ENCODE measurements at regions not wholly inside any gene's neighbourhood (a gene's known extent, or its start where the extent isn't known, plus 50 kb on each side); places are given as distances from the start of the nearest gene placed in this dataset.

DNA sequence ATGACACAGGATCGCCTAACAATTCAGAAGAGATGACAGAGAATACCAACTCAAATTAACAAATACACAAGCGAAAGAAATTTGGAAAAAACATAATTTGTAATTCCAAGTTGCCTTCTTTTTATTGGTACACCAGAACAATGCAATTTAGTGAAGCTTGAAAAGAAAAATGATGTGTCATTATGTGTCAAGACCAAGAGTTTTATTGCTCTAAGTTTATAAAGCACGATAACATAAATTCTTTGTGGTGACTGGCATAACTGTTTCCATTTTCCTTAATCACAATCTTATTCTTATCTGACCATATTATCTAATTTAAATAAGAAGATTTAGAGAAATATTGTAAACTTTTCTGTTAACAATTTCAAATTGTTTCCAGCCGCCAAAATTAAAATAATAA is 273.2 kb upstream of the TECRL start:
- POLR2A ChIA-PET (ENCODE audit: unreplicated experiment) = no interaction called here
- intact Hi-C loops (cut with micrococcal nuclease) = no loop called here

More for the DNA sequence above, 273.2 kb upstream of the TECRL start:
- Histone ChIP-seq H2BK20ac (ENCODE audit: low read depth, low read length) (no peak overlapping the region), H2AK5ac (ENCODE audit: low read depth, low read length) (no peak overlapping the region), H3K14ac (replicated peaks; ENCODE audit: low read depth, low read length) (no peak overlapping the region), H3K9me3 (ENCODE audit: control insufficient read depth, insufficient read depth, low read length) (peaks cover 2% of the 10 kb centered on the region; the same call in 1 of the 2 replicates), H3K79me1 (ENCODE audit: low read depth in 1 of 2, low read length in 2 of 2) (no peaks in the 10 kb centered on the region), H2BK120ac (ENCODE audit: low read depth, low read length) (no peak overlapping the region), H3K9me1 (ENCODE audit: insufficient read depth, low read length) (no peaks in the 10 kb centered on the region), H2BK5ac (ENCODE audit: low read depth, low read length, poor library complexity, severe bottlenecking) (no peak overlapping the region), H3K4me1 (ENCODE audit: control insufficient read depth, insufficient read depth, low read length) (no peaks in the 10 kb centered on the region), H4K8ac (ENCODE audit: low read depth in 2 of 2, low read length in 2 of 2) (no peak overlapping the region), H3K23ac (ENCODE audit: low read depth, low read length) (no peak overlapping the region), H3K9ac (ENCODE audit: low read depth, low read length) (no peak overlapping the region), H3K36me3 (ENCODE audit: control insufficient read depth, insufficient read depth, low read length) (no peaks in the 10 kb centered on the region), H4K20me1 (ENCODE audit: insufficient read depth, low read length) (no peaks in the 10 kb centered on the region), H2BK15ac (ENCODE audit: low read depth, low read length) (no peak overlapping the region), H3K27ac (ENCODE audit: insufficient read depth, low read length) (no peak overlapping the region), H3K4me3 (ENCODE audit: insufficient read depth, low read depth, low read length) (no peak overlapping the region), H2AK9ac (replicated peaks; ENCODE audit: low read depth, low read length, poor library complexity) (no peak overlapping the region), H3K4me2 (ENCODE audit: low read depth, low read length) (no peak overlapping the region), H4K5ac (ENCODE audit: low read depth, low read length) (no peak overlapping the region), H3K27me3 (ENCODE audit: control insufficient read depth, insufficient read depth, low read length) (no peaks in the 10 kb centered on the region), H3K4ac (ENCODE audit: low read depth, low read length) (no peak overlapping the region), H3K56ac (ENCODE audit: extremely low read depth, insufficient read depth, low read length) (no peak overlapping the region), H4K91ac (ENCODE audit: insufficient read depth, low read depth, low read length) (no peak overlapping the region), H2AFZ (replicated peaks; ENCODE audit: low read length, poor library complexity) (no peak overlapping the region), H3K18ac (ENCODE audit: low read depth, low read length) (no peak overlapping the region)
- no TSS peak for BruUV-seq (replicated peaks)
- no peak for ATAC-seq (ENCODE audit: low read depth)
- no CpG with 5 or more reads among the region's 4 CpGs for WGBS, 2 experiments (ENCODE audit: extremely low coverage in 2 of 2, insufficient read length in 1 of 2)
- CTCF ChIA-PET = no interaction called here
- DNase-seq = no peak
- in situ Hi-C loops (cut with MboI; ENCODE audit: low sequenced_read_pairs) (no loop called here), dilution Hi-C loops (cut with HindIII; ENCODE audit: low sequenced_read_pairs, unreplicated experiment) (no loop called here)
- TF ChIP-seq NFE2L2 (IDR thresholded peaks at IDR 0.05; ENCODE audit: low read depth, low read length) = no peak
- TF ChIP-seq RFX5 (IDR thresholded peaks at IDR 0.05; ENCODE audit: low read depth, low read length) = no peak
- TF ChIP-seq MXI1 (IDR thresholded peaks at IDR 0.05; ENCODE audit: borderline replicate concordance, low read depth, low read length) = no peak
- TF ChIP-seq CEBPB (IDR thresholded peaks at IDR 0.05; ENCODE audit: low read depth, low read length) = no peak
- TF ChIP-seq BHLHE40 (IDR thresholded peaks at IDR 0.05; ENCODE audit: low read depth, low read length) = no peak
- TF ChIP-seq MAFK (IDR thresholded peaks at IDR 0.05; ENCODE audit: low read depth, low read length) = no peak
- TF ChIP-seq, protein P1, sequence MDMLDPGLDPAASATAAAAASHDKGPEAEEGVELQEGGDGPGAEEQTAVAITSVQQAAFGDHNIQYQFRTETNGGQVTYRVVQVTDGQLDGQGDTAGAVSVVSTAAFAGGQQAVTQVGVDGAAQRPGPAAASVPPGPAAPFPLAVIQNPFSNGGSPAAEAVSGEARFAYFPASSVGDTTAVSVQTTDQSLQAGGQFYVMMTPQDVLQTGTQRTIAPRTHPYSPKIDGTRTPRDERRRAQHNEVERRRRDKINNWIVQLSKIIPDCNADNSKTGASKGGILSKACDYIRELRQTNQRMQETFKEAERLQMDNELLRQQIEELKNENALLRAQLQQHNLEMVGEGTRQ (IDR thresholded peaks at IDR 0.05; ENCODE audit: low read depth, low read length) = no peak
- no peak for TF ChIP-seq POLR2A (IDR thresholded peaks at IDR 0.05; ENCODE audit: low read depth, low read length)
- no peak for TF ChIP-seq FOS (IDR thresholded peaks at IDR 0.05; ENCODE audit: low read depth, low read length)
- TF ChIP-seq RCOR1 (IDR thresholded peaks at IDR 0.05; ENCODE audit: insufficient replicate concordance, low read length) = no peak
- no peak for TF ChIP-seq RAD21 (IDR thresholded peaks at IDR 0.05; ENCODE audit: low read length)
- no peak for TF ChIP-seq SMC3 (IDR thresholded peaks at IDR 0.05; ENCODE audit: low read depth, low read length)
- no peak for TF ChIP-seq MAZ (IDR thresholded peaks at IDR 0.05; ENCODE audit: borderline replicate concordance, low read depth, low read length)
- no peak for TF ChIP-seq CHD1 (IDR thresholded peaks at IDR 0.05; ENCODE audit: low read depth, low read length)
- TF ChIP-seq, protein P2, sequence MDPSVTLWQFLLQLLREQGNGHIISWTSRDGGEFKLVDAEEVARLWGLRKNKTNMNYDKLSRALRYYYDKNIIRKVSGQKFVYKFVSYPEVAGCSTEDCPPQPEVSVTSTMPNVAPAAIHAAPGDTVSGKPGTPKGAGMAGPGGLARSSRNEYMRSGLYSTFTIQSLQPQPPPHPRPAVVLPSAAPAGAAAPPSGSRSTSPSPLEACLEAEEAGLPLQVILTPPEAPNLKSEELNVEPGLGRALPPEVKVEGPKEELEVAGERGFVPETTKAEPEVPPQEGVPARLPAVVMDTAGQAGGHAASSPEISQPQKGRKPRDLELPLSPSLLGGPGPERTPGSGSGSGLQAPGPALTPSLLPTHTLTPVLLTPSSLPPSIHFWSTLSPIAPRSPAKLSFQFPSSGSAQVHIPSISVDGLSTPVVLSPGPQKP (IDR thresholded peaks at IDR 0.05; ENCODE audit: borderline replicate concordance, low read depth, low read length) = no peak
- TF ChIP-seq, protein P3, sequence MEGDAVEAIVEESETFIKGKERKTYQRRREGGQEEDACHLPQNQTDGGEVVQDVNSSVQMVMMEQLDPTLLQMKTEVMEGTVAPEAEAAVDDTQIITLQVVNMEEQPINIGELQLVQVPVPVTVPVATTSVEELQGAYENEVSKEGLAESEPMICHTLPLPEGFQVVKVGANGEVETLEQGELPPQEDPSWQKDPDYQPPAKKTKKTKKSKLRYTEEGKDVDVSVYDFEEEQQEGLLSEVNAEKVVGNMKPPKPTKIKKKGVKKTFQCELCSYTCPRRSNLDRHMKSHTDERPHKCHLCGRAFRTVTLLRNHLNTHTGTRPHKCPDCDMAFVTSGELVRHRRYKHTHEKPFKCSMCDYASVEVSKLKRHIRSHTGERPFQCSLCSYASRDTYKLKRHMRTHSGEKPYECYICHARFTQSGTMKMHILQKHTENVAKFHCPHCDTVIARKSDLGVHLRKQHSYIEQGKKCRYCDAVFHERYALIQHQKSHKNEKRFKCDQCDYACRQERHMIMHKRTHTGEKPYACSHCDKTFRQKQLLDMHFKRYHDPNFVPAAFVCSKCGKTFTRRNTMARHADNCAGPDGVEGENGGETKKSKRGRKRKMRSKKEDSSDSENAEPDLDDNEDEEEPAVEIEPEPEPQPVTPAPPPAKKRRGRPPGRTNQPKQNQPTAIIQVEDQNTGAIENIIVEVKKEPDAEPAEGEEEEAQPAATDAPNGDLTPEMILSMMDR (conservative IDR thresholded peaks at IDR 0.05; ENCODE audit: low read depth, low read length) = no peak

All from IMR-90 (cell line).